ENCODE measurements at regions not wholly inside any gene's neighbourhood (a gene's known extent, or its start where the extent isn't known, plus 50 kb on each side); places are given as distances from the start of the nearest gene placed in this dataset.

GRCh38 chr11:80727315-80727714, 1286.5 kb upstream of the TENM4 start:
- TF ChIP-seq, protein P1, sequence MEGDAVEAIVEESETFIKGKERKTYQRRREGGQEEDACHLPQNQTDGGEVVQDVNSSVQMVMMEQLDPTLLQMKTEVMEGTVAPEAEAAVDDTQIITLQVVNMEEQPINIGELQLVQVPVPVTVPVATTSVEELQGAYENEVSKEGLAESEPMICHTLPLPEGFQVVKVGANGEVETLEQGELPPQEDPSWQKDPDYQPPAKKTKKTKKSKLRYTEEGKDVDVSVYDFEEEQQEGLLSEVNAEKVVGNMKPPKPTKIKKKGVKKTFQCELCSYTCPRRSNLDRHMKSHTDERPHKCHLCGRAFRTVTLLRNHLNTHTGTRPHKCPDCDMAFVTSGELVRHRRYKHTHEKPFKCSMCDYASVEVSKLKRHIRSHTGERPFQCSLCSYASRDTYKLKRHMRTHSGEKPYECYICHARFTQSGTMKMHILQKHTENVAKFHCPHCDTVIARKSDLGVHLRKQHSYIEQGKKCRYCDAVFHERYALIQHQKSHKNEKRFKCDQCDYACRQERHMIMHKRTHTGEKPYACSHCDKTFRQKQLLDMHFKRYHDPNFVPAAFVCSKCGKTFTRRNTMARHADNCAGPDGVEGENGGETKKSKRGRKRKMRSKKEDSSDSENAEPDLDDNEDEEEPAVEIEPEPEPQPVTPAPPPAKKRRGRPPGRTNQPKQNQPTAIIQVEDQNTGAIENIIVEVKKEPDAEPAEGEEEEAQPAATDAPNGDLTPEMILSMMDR (IDR thresholded peaks at IDR 0.05): no peak
- TF ChIP-seq JUN (IDR thresholded peaks at IDR 0.05): no peak
- TF ChIP-seq MYC (IDR thresholded peaks at IDR 0.05; ENCODE audit: borderline replicate concordance, low read length): no peak
- TF ChIP-seq POLR2A (IDR thresholded peaks at IDR 0.05; ENCODE audit: low read length): no peak
- TF ChIP-seq SREBF2 (IDR thresholded peaks at IDR 0.05): no peak
- no peak for TF ChIP-seq MAFK (IDR thresholded peaks at IDR 0.05; ENCODE audit: partially characterized antibody)
- TF ChIP-seq EP300 (IDR thresholded peaks at IDR 0.05): no peak
- TF ChIP-seq REST (IDR thresholded peaks at IDR 0.05): no peak
